NCI-H82 (cell line): ENCODE measurements at regions not wholly inside any gene's neighbourhood (a gene's known extent, or its start where the extent isn't known, plus 50 kb on each side); places are given as distances from the start of the nearest gene placed in this dataset.
"Not testable (repeated sequence)": the region's sequence is repeated elsewhere in the genome, so short reads cannot be mapped to it uniquely, and the experiment has no call there.

Experiments used
- DNase-seq: peaks from one replicate; lab custom pipeline; 2025; lab: John Stamatoyannopoulos, UW

- DNase-seq, result no peak
Observed at GRCh38 chr14:84882830-84883229, 647.1 kb upstream of the FLRT2 start.

GRCh38 chr14:84885061-84885460 lies 644.9 kb upstream of the FLRT2 start:
- DNase-seq, result no peak

- no peak for DNase-seq
Observed at GRCh38 chr14:84891404-84891803, 638.5 kb upstream of the FLRT2 start.

DNA sequence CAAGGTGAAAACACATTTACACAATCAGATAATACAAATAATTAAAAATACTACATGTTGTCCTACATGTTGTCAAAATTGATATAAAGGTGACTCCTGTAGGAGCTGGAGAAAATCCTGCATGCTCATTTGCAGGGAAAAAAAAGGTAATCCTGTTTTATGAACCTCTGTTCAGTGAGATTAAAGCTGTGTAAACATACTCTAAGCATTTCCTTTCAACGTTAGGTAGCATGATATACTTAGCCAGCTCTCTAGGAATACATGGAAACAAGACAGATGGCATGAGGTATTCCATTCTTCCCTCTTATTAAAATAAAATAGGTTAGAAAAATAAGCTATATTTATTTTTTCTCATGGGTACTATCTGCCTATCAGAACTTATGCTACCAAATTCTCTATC lies 635.7 kb upstream of the FLRT2 start:
- peak; percentile 65 for DNase-seq

- no peak for DNase-seq
Observed at GRCh38 chr14:84922370-84922769, 607.6 kb upstream of the FLRT2 start.

GRCh38 chr14:84926656-84927055 lies 603.3 kb upstream of the FLRT2 start:
- no peak for DNase-seq

DNA sequence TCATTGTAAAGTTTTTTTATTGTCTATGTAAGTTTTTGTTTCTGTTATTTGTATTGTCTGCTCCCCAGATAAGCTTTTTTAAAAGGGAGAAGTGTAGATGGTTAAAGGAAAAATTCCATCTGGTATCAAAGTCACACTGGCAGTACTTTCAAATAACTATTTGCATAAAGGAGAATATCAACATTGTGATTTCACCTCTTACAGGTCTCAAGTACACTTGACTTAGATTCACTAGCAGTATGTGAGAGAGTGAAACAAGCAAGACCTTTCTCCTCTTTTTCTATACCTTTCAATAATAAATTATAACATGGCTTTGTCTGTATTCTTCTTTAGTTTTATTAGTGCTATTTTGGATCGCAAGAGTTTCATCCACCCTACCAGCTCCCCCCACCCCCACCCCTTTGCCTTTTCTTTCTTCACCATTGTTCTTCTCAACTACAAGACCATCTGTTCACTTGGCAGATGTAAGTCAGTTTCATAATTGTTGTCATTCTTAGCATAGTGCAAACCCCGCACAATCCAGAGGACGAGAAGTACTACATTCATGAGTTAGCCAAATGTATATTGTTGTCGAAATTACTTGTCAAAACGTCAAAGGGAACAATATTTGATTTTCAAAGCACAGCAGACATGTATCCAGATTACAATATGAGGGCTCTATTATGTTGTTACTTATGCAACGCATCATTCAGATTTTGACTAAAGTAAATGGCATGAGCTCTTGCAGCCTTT lies 602.7 kb upstream of the FLRT2 start:
- DNase-seq, result peak; percentile 37

GRCh38 chr14:84929086-84929485 lies 600.9 kb upstream of the FLRT2 start:
- DNase-seq, result no peak

DNA sequence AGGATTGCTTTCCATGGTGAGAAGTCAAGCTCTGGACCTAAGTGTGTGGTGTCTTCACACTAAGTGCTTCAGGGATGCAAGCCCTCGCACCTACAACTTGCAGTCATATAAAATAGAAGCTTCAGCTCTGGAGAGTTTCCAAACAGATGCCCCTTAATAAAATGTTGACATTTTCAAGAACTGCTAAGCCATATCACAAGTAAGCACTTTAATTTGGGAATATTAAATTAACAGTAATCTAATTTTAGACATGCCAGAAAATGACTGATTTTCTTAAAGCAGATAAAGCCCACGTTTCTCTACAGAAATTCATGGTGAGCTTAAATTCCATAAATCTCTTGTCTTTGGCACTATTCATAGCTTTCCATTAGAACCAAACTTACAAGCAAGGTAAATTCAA lies 600.1 kb upstream of the FLRT2 start:
- no peak for DNase-seq

- DNase-seq, result peak; percentile 15
Observed at GRCh38 chr14:84937016-84937415, 592.9 kb upstream of the FLRT2 start.

DNA sequence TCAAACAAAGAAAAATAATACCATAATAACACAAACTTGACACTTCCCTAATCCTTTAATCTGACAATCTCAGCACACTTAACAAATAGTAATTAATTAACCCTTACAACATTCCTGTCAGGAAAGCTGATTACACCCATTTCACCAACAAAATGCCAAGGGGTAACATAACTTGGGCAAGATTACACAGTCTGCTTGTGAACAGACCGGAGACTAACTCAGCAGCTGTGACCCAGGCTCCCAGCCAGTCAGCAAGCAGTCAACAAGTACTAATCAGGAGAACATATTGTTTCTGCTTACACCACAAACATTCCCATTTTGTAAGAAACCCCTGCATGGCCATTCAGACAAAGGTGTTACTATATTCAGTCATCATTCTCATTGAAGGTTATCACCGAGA lies 592.5 kb upstream of the FLRT2 start:
- DNase-seq, result peak; percentile 35

DNA sequence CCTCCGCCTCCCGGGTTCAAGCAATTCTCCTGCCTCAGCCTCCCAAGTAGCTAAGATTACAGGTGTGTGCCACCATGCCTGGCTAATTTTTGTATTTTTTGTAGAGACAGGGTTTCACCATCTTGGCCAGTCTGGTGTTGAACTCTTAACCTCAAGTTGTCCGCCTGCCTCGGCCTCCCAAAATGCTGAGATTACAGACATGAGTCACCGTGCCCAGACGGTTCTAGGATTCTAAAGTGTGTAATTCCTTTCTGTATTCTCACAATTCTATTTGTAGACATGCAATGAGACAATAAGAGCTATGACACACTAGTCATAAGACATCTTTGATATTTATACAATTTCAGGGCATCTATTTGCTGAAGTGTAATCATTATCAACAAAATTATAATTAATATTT lies 585.0 kb upstream of the FLRT2 start:
- DNase-seq, result not testable (repeated sequence)

DNA sequence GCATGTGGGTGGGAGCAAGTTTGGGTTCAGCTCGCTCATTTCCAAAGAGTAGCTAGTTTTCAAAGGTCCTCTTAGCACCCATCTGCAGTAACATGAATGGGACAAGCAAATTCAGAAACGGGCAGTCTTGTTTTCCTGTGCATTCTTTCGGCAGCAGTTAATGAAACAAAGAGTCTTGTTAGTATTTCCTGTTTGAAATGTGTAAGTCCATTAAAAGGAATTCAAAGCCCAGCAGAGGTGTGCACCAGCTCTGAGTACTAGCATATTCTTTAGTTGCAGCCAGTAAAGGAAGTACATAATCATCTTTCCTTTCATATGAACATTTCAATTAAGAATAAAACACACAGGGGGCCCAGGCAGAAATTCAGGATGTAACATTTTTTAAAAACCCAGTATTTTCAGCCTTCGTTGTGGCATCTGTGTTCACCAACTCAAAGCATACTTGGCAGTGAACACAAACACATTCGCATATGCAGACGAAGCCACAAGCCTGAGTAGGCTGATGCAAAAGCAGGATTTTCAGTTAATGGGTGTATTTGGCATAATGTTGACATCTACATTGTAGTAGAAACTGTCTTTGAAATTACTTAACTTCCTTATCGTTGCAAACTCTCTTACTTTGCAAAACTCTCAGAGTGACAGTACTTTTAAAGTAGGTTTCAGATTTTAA lies 570.0 kb upstream of the FLRT2 start:
- DNase-seq, result no peak

- peak; percentile 18 for DNase-seq
Observed at GRCh38 chr14:84961637-84962036, 568.3 kb upstream of the FLRT2 start.

DNA sequence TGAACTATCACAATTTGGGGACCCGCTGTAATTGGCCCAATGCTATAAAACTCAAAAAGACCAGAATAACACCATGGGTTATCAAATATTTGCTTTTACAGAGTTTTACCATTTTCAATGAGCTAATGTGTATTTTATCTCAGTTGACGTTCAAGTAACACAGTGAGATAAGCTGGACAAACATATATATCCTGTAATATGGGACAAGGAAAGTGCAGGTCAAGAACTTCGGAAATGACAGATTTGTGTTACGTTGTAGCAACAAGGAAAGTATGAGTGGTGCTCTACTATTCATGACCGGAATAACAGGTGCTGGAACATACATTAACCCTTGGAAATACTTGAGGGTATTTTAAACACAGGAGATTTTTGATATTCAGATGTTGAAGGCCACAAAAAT lies 566.4 kb upstream of the FLRT2 start:
- no peak for DNase-seq

GRCh38 chr14:84965279-84965678 lies 564.7 kb upstream of the FLRT2 start:
- no peak for DNase-seq

DNA sequence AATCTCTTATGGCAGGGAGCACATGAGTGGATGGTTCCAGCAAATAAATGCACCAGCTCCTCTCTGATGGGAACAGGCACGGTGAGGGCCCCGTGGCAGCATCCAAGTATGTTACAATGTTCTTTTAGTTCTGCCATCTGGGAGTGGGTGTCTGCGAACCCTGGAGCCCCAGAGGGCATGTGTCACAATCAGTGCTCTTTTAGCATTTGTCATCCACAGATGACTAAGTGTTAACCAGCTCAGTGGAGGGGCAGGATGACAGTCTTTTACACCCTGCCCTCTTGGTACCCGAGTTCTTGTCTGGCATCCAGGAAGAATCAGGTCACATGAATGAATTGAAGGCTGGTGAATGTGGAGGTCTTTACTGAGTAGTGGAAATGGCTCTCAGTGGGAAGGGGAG lies 560.4 kb upstream of the FLRT2 start:
- no peak for DNase-seq

DNA sequence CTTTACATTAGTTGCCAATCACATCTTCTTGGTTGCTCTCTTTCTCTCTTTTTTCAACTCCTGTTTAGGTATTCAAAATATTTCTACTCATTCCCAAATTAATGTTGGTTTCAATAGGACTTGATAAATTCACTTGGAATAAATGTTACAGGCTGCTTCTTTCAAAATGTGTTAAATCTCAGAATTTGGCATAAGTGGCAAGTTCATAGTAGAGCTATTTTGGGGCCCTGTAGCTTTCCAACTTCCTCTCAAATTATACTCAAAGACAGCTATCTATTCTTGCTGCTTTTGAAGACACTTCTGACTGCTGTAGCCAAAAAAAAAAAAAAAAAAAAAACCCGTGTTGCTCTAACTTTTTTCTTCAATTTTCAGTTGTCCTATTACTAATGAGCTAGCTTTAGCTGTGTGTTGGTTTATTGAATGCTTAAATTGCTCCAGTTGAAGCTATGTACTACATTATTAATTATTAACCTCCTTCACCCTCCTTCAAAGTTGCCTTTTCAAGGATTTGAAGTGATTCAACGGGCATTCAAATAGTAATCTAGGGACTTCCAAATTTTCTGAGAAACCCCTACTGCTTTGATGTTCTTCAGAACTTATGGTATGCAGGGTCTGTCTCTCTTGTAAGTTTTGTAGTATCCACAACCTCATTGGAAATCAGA lies 554.6 kb upstream of the FLRT2 start:
- DNase-seq, result no peak

- DNase-seq, result no peak
Observed at GRCh38 chr14:84976805-84977204, 553.1 kb upstream of the FLRT2 start.

GRCh38 chr14:84987042-84987441 lies 542.9 kb upstream of the FLRT2 start:
- no peak for DNase-seq

DNA sequence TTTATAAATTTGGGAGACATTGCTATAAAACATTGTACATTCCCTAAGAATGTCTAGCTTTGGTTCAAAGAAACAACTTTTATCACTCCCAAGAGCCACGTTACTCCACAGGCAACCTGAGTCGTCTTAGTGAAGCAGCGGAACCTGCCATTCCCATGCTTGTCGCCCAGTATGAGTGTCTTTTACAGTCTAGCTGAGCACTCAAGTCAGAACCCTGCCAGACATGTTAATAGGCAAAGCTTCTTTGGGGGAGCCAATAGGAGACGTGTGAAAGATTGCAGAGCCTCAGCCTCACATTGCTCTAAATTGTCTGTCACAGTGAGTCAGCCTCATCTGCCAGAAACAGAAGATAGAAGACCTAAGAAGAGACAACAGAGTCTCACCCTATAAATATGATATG lies 541.6 kb upstream of the FLRT2 start:
- no peak for DNase-seq

DNA sequence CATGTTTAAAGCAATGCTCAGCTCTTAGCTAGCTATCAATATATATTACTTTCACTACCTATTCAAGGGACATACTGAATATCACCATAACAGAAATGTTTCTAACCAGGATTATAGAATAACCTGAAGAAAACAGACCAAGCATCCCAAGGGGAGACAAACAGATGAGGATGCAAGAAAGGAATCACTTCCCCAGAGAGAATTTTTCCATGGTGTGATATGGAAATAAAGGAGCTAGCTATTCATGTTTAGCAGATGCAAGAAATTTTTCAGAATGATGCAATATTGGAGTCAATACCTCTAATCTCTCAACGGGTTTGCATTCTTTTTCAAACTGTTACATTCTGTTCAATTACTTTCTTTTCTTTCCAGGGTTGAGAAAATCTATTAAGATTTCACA lies 538.9 kb upstream of the FLRT2 start:
- no peak for DNase-seq

GRCh38 chr14:84998216-84998615 lies 531.7 kb upstream of the FLRT2 start:
- DNase-seq, result no peak
